ENCODE measurements at regions not wholly inside any gene's neighbourhood (a gene's known extent, or its start where the extent isn't known, plus 50 kb on each side); places are given as distances from the start of the nearest gene placed in this dataset.
"Not testable (repeated sequence)": the region's sequence is repeated elsewhere in the genome, so short reads cannot be mapped to it uniquely, and the experiment has no call there.

- intact Hi-C loops (cut with micrococcal nuclease) = no loop called here
Measured at GRCh38 chr6:3553254-3553653, 96.4 kb upstream of the SLC22A23 start.

- intact Hi-C loops (cut with micrococcal nuclease) = no loop called here
Measured at GRCh38 chr6:3551716-3552511, 95.1 kb upstream of the SLC22A23 start.

GRCh38 chr6:3549314-3549940 is 92.6 kb upstream of the SLC22A23 start:
- intact Hi-C loops (cut with micrococcal nuclease) = no loop called here

GRCh38 chr6:3546121-3546520 is 89.3 kb upstream of the SLC22A23 start:
- intact Hi-C loops (cut with micrococcal nuclease) = no loop called here

- intact Hi-C loops (cut with micrococcal nuclease) = no loop called here
Measured at GRCh38 chr6:3545156-3545555, 88.3 kb upstream of the SLC22A23 start.

- intact Hi-C loops (cut with micrococcal nuclease) = no loop called here
Measured at GRCh38 chr6:3542032-3542640, 85.3 kb upstream of the SLC22A23 start.

GRCh38 chr6:3541006-3541585 is 84.2 kb upstream of the SLC22A23 start:
- intact Hi-C loops (cut with micrococcal nuclease) = no loop called here

- intact Hi-C loops (cut with micrococcal nuclease) = no loop called here
Measured at GRCh38 chr6:3540253-3540820, 83.5 kb upstream of the SLC22A23 start.

GRCh38 chr6:3538536-3538935 is 81.7 kb upstream of the SLC22A23 start:
- intact Hi-C loops (cut with micrococcal nuclease) = no loop called here

GRCh38 chr6:3536901-3537300 is 80.1 kb upstream of the SLC22A23 start:
- intact Hi-C loops (cut with micrococcal nuclease) = no loop called here

GRCh38 chr6:3535776-3536435 is 79.1 kb upstream of the SLC22A23 start:
- intact Hi-C loops (cut with micrococcal nuclease) = no loop called here

GRCh38 chr6:3535033-3535775 is 78.4 kb upstream of the SLC22A23 start:
- intact Hi-C loops (cut with micrococcal nuclease) = no loop called here

- intact Hi-C loops (cut with micrococcal nuclease) = no loop called here
Measured at GRCh38 chr6:3534599-3534998, 77.7 kb upstream of the SLC22A23 start.

GRCh38 chr6:3533981-3534380 is 77.1 kb upstream of the SLC22A23 start:
- intact Hi-C loops (cut with micrococcal nuclease) = no loop called here

GRCh38 chr6:3532296-3532916 is 75.6 kb upstream of the SLC22A23 start:
- intact Hi-C loops (cut with micrococcal nuclease) = no loop called here

GRCh38 chr6:3531481-3531880 is 74.6 kb upstream of the SLC22A23 start:
- intact Hi-C loops (cut with micrococcal nuclease) = no loop called here

GRCh38 chr6:3530515-3530914 is 73.7 kb upstream of the SLC22A23 start:
- intact Hi-C loops (cut with micrococcal nuclease) = no loop called here

- intact Hi-C loops (cut with micrococcal nuclease) = no loop called here
Measured at GRCh38 chr6:3529721-3530120, 72.9 kb upstream of the SLC22A23 start.

GRCh38 chr6:3529232-3529631 is 72.4 kb upstream of the SLC22A23 start:
- intact Hi-C loops (cut with micrococcal nuclease) = no loop called here

- intact Hi-C loops (cut with micrococcal nuclease) = not testable (repeated sequence)
Measured at GRCh38 chr6:3528081-3528671, 71.3 kb upstream of the SLC22A23 start.
